ENCODE measurements at regions not wholly inside any gene's neighbourhood (a gene's known extent, or its start where the extent isn't known, plus 50 kb on each side); places are given as distances from the start of the nearest gene placed in this dataset.

- H2AFZ ChIP-seq (ENCODE audit: insufficient read depth, low read depth, low read length, poor library complexity, severe bottlenecking): no peak overlapping the region
- peaks cover 1 to 3% (median 2%) of the 10 kb centered on the region in 3 donors for H3K27me3 Mint-ChIP-seq (ENCODE audit: low read depth in 3 of 3)
- WGBS (ENCODE audit: insufficient coverage): 96% methylated on average over 16 of the region's 24 CpGs
- H3K27ac ChIP-seq (ENCODE audit: low read depth in 1 of 2, low read length in 2 of 2): no peak overlapping the region
- peak overlapping the region in 1 of 7 donors; percentile 35 for H3K27ac Mint-ChIP-seq
- intact Hi-C loops (cut with micrococcal nuclease): no loop called here
- H3K4me1 ChIP-seq (ENCODE audit: control insufficient read depth in 1 of 2, insufficient read depth in 2 of 2, low read length in 2 of 2): peaks cover 4 to 6% of the 10 kb centered on the region in 2 donors
- no peaks in the 10 kb centered on the region for H3K36me3 Mint-ChIP-seq
- H3K4me3 Mint-ChIP-seq: no peak overlapping the region
- H3K9me3 Mint-ChIP-seq: no peaks in the 10 kb centered on the region
- H4K20me1 ChIP-seq (ENCODE audit: insufficient read depth, low read length): no peaks in the 10 kb centered on the region
- peaks cover 9% of the 10 kb centered on the region for H3K4me1 Mint-ChIP-seq
- no peaks in the 10 kb centered on the region for H3K9me3 ChIP-seq (replicated peaks in 1 of 2; ENCODE audit: control insufficient read depth in 1 of 2, insufficient read depth in 1 of 2, low read length in 2 of 2)
- H3K27me3 ChIP-seq (ENCODE audit: control insufficient read depth in 2 of 2, insufficient read depth in 2 of 2, low read length in 2 of 2): no peaks in the 10 kb centered on the region
- no peaks in the 10 kb centered on the region for H3K79me2 ChIP-seq (ENCODE audit: insufficient read depth, low read length)
- no peak overlapping the region for H3K9ac ChIP-seq (ENCODE audit: insufficient read depth, low read length, poor library complexity, severe bottlenecking)
- no peak overlapping the region for H3K4me3 ChIP-seq (replicated peaks in 1 of 3; ENCODE audit: low read depth in 2 of 3, low read length in 3 of 3)
- TF ChIP-seq, protein P1, sequence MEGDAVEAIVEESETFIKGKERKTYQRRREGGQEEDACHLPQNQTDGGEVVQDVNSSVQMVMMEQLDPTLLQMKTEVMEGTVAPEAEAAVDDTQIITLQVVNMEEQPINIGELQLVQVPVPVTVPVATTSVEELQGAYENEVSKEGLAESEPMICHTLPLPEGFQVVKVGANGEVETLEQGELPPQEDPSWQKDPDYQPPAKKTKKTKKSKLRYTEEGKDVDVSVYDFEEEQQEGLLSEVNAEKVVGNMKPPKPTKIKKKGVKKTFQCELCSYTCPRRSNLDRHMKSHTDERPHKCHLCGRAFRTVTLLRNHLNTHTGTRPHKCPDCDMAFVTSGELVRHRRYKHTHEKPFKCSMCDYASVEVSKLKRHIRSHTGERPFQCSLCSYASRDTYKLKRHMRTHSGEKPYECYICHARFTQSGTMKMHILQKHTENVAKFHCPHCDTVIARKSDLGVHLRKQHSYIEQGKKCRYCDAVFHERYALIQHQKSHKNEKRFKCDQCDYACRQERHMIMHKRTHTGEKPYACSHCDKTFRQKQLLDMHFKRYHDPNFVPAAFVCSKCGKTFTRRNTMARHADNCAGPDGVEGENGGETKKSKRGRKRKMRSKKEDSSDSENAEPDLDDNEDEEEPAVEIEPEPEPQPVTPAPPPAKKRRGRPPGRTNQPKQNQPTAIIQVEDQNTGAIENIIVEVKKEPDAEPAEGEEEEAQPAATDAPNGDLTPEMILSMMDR (IDR thresholded peaks at IDR 0.05): no peak
- no peak overlapping the region for H3K4me2 ChIP-seq (replicated peaks; ENCODE audit: extremely low read depth, low read length, poor library complexity, severe bottlenecking)
- no peaks in the 10 kb centered on the region for H3K36me3 ChIP-seq (replicated peaks in 1 of 2; ENCODE audit: control insufficient read depth in 1 of 2, insufficient read depth in 2 of 2, low read length in 2 of 2)
- DNase-seq: no peak
Observed at GRCh38 chr1:43035821-43036741, 77.4 kb upstream of the SLC2A1 start.

DNA sequence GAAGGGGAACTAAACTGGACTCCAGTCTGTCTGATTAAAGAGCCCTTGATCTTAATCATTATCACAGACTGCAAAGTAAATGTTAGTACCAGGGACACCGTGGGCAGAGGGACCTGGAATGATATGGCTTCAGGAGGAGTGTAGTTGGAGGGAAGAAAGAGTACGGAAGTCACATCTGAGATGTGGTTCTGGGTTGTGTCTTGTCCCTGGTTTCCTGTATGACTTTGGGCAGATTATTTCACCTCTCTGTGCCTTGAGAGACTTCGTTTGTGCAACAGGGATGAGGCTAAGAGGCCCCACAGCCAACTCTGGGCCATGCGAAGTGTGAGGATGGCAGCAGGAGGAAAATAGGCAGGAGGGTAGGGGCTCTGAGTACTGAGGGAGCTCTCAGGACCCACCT, 76.1 kb upstream of the SLC2A1 start:
- H3K36me3 ChIP-seq (replicated peaks in 1 of 2; ENCODE audit: control insufficient read depth in 1 of 2, insufficient read depth in 2 of 2, low read length in 2 of 2): no peaks in the 10 kb centered on the region
- intact Hi-C loops (cut with micrococcal nuclease): no loop called here
- peaks cover 4 to 6% of the 10 kb centered on the region in 2 donors for H3K4me1 ChIP-seq (ENCODE audit: control insufficient read depth in 1 of 2, insufficient read depth in 2 of 2, low read length in 2 of 2)
- H3K27me3 ChIP-seq (ENCODE audit: control insufficient read depth in 2 of 2, insufficient read depth in 2 of 2, low read length in 2 of 2): no peaks in the 10 kb centered on the region
- peak overlapping the region in 2 of 7 donors; percentile 9 to 45 for H3K27ac Mint-ChIP-seq
- no peak overlapping the region for H3K4me3 ChIP-seq (replicated peaks in 1 of 3; ENCODE audit: low read depth in 2 of 3, low read length in 3 of 3)
- H3K4me3 Mint-ChIP-seq: no peak overlapping the region
- H3K27ac ChIP-seq (ENCODE audit: low read depth in 1 of 2, low read length in 2 of 2): no peak overlapping the region
- H3K9me3 Mint-ChIP-seq: no peaks in the 10 kb centered on the region
- no peaks in the 10 kb centered on the region for H3K79me2 ChIP-seq (ENCODE audit: insufficient read depth, low read length)
- H3K4me1 Mint-ChIP-seq: peaks cover 9% of the 10 kb centered on the region
- TF ChIP-seq, protein P1 (IDR thresholded peaks at IDR 0.05): no peak
- H3K4me2 ChIP-seq (replicated peaks; ENCODE audit: extremely low read depth, low read length, poor library complexity, severe bottlenecking): no peak overlapping the region
- no peaks in the 10 kb centered on the region for H3K9me3 ChIP-seq (replicated peaks in 1 of 2; ENCODE audit: control insufficient read depth in 1 of 2, insufficient read depth in 1 of 2, low read length in 2 of 2)
- peak overlapping the region; percentile 52 for H2AFZ ChIP-seq (ENCODE audit: insufficient read depth, low read depth, low read length, poor library complexity, severe bottlenecking)
- H4K20me1 ChIP-seq (ENCODE audit: insufficient read depth, low read length): no peaks in the 10 kb centered on the region
- 42% methylated on average over 3 of the region's 4 CpGs for WGBS (ENCODE audit: insufficient coverage)
- no peak overlapping the region for H3K9ac ChIP-seq (ENCODE audit: insufficient read depth, low read length, poor library complexity, severe bottlenecking)
- DNase-seq: no peak
- H3K36me3 Mint-ChIP-seq: no peaks in the 10 kb centered on the region
- H3K27me3 Mint-ChIP-seq (ENCODE audit: low read depth in 3 of 3): peaks cover 1 to 2% (median 2%) of the 10 kb centered on the region in 3 donors

All from CD14-positive monocyte (primary cell).